GM23338 (cell line): ENCODE measurements at regions not wholly inside any gene's neighbourhood (a gene's known extent, or its start where the extent isn't known, plus 50 kb on each side); places are given as distances from the start of the nearest gene placed in this dataset.

ENCODE experiments used
- ATAC-seq: fragments of 200-7000 bp; cut with Tn5 transposase; 3 replicates; pipeline ENCODE4 v1.9.1; 2020
- DNase-seq: peaks from one replicate; pipeline ENCODE4 v3.0.0-alpha.2; 2015; ENCODE audit warnings: low spot score
- H2AFZ ChIP-seq: fragments of 200-600 bp; sonication (generic); 2 replicates; pipeline ENCODE4 v1.8.0; 2016; ENCODE audit warnings: antibody characterized with exemption, mild to moderate bottlenecking, moderate library complexity
- H3F3A ChIP-seq: fragments of 200-600 bp; sonication (generic); replicated peaks from 2 replicates; pipeline ENCODE4 v1.8.0; 2017; ENCODE audit warnings: antibody characterized with exemption, mixed run types, low read depth
- H3K27ac ChIP-seq: fragments of 200-600 bp; sonication (generic); 2 replicates; pipeline ENCODE4 v1.6.1; 2016; ENCODE audit warnings: low read depth
- H3K27me3 ChIP-seq: fragments of 200-600 bp; sonication (generic); 2 replicates; pipeline ENCODE4 v1.8.0; 2016; ENCODE audit warnings: mild to moderate bottlenecking, mixed run types, moderate library complexity; ENCODE audit not compliant: insufficient read depth
- H3K36me3 ChIP-seq: fragments of 200-600 bp; sonication (generic); 2 replicates; pipeline ENCODE4 v1.8.0; 2016; ENCODE audit warnings: mild to moderate bottlenecking; ENCODE audit not compliant: insufficient read depth
- H3K4me1 ChIP-seq: fragments of 200-600 bp; sonication (generic); 2 replicates; pipeline ENCODE4 v1.8.0; 2016; ENCODE audit warnings: mild to moderate bottlenecking, moderate library complexity; ENCODE audit not compliant: insufficient read depth
- H3K4me2 ChIP-seq: fragments of 200-600 bp; sonication (generic); 2 replicates; pipeline ENCODE4 v1.7.1; 2017; ENCODE audit warnings: mixed run types
- H3K4me3 ChIP-seq: fragments of 200-600 bp; sonication (generic); 2 replicates; pipeline ENCODE4 v1.6.1; 2016; ENCODE audit warnings: mixed run types
- H3K79me2 ChIP-seq: fragments of 200-600 bp; sonication (generic); replicated peaks from 2 replicates; pipeline ENCODE4 v1.8.0; 2017; ENCODE audit warnings: mild to moderate bottlenecking; ENCODE audit not compliant: insufficient read depth
- H3K9me2 ChIP-seq: fragments of 200-600 bp; sonication (generic); 2 replicates; pipeline ENCODE4 v1.8.0; 2017; ENCODE audit not compliant: insufficient read depth
- H4K20me1 ChIP-seq: fragments of 200-600 bp; sonication (generic); replicated peaks from 2 replicates; pipeline ENCODE4 v1.8.0; 2017; ENCODE audit warnings: mild to moderate bottlenecking; ENCODE audit not compliant: insufficient read depth
- H3K27ac Mint-ChIP-seq: 2 replicates; pipeline ENCODE4 v1.8.0; 2020; ENCODE audit warnings: inconsistent platforms, mild to moderate bottlenecking, moderate library complexity, mixed read lengths
- H3K27me3 Mint-ChIP-seq: 3 replicates; pipeline ENCODE4 v1.8.0; 2022; ENCODE audit warnings: low read depth, mild to moderate bottlenecking, moderate library complexity, mixed read lengths, inconsistent platforms; ENCODE audit not compliant: insufficient read depth, poor library complexity
- H3K36me3 Mint-ChIP-seq: 3 replicates; pipeline ENCODE4 v1.8.0; 2021; ENCODE audit warnings: low read depth, mild to moderate bottlenecking, inconsistent platforms, moderate library complexity, mixed read lengths
- H3K4me1 Mint-ChIP-seq: 3 replicates; pipeline ENCODE4 v1.8.0; 2020; ENCODE audit warnings: mild to moderate bottlenecking, inconsistent platforms, mixed read lengths
- H3K4me3 Mint-ChIP-seq: 3 replicates; pipeline ENCODE4 v1.8.0; 2021; ENCODE audit warnings: moderate library complexity, mild to moderate bottlenecking, inconsistent platforms, mixed read lengths
- H3K9me3 Mint-ChIP-seq: 3 replicates; pipeline ENCODE4 v1.8.0; 2020; ENCODE audit warnings: moderate library complexity, mild to moderate bottlenecking, inconsistent platforms, mixed read lengths
- CREB1 ChIP-seq: fragments of 250-450 bp; sonication (Bioruptor Pico); IDR thresholded peaks from 2 replicates; pipeline ENCODE4 v1.5.0; 2020; ENCODE audit warnings: low read depth, mild to moderate bottlenecking, moderate library complexity
- ETS1 ChIP-seq: IDR thresholded peaks from 2 replicates; pipeline ENCODE4 v1.6.1; 2016; ENCODE audit warnings: antibody characterized with exemption
- EZH2 ChIP-seq: fragments of 200-600 bp; sonication (generic); IDR thresholded peaks from one replicate; pipeline ENCODE4 v1.8.0; 2017; ENCODE audit warnings: antibody characterized with exemption, mild to moderate bottlenecking, low read depth; ENCODE audit not compliant: unreplicated experiment
- EZH2phosphoT487 ChIP-seq: fragments of 200-600 bp; sonication (generic); IDR thresholded peaks from one replicate; pipeline ENCODE4 v1.8.1; 2018; ENCODE audit warnings: antibody characterized with exemption; ENCODE audit not compliant: unreplicated experiment
- JUNB ChIP-seq: IDR thresholded peaks from one replicate; pipeline ENCODE4 v1.6.1; 2016; ENCODE audit warnings: antibody characterized with exemption; ENCODE audit not compliant: unreplicated experiment
- POLR2AphosphoS5 ChIP-seq: IDR thresholded peaks from 2 replicates; pipeline ENCODE4 v1.6.1; 2016; ENCODE audit warnings: antibody characterized with exemption, low read depth
- ZNF114 ChIP-seq: fragments of 250-450 bp; sonication (Bioruptor Pico); IDR thresholded peaks from 2 replicates; pipeline ENCODE4 v1.5.0; 2020; ENCODE audit warnings: mild to moderate bottlenecking, moderate library complexity
- ZNF331 ChIP-seq: fragments of 250-450 bp; sonication (Bioruptor Pico); IDR thresholded peaks from 2 replicates; pipeline ENCODE4 v1.5.0; 2020; ENCODE audit warnings: low read depth, mild to moderate bottlenecking, moderate library complexity
- TF ChIP-seq, protein P1 (sequence below): fragments of 250-450 bp; sonication (Bioruptor Pico); IDR thresholded peaks from 2 replicates; pipeline ENCODE4 v1.5.0; 2020; ENCODE audit warnings: mild to moderate bottlenecking, moderate library complexity
- TF ChIP-seq, protein P2 (sequence below): IDR thresholded peaks from one replicate; pipeline ENCODE4 v1.6.1; 2018; ENCODE audit warnings: antibody characterized with exemption; ENCODE audit not compliant: unreplicated experiment

- no peak for ATAC-seq
- Histone ChIP-seq H3K4me2 (no peak overlapping the region), H3K27me3 (no peaks in the 10 kb centered on the region), H3K79me2 (no peaks in the 10 kb centered on the region), H2AFZ (no peak overlapping the region), H3K27ac (no peak overlapping the region), H3K9me2 (peaks cover 8% of the 10 kb centered on the region; the same call in 1 of the 2 replicates), H3K4me3 (no peak overlapping the region), H3K4me1 (no peaks in the 10 kb centered on the region), H3K36me3 (no peaks in the 10 kb centered on the region), H3F3A (no peaks in the 10 kb centered on the region), H4K20me1 (no peaks in the 10 kb centered on the region)
- Mint-ChIP-seq H3K27ac (no peak overlapping the region), H3K9me3 (no peaks in the 10 kb centered on the region), H3K27me3 (peaks cover 3% of the 10 kb centered on the region), H3K4me3 (no peak overlapping the region), H3K4me1 (peaks cover 7% of the 10 kb centered on the region; the same call in 2 of the 3 replicates), H3K36me3 (no peaks in the 10 kb centered on the region)
- no peak for TF ChIP-seq ZNF114 (CRISPR knock-in tag)
- no peak for DNase-seq
These were observed 216.7 kb upstream of the PCSK2 start for GRCh38 chr20:17010181-17010580.

DNA sequence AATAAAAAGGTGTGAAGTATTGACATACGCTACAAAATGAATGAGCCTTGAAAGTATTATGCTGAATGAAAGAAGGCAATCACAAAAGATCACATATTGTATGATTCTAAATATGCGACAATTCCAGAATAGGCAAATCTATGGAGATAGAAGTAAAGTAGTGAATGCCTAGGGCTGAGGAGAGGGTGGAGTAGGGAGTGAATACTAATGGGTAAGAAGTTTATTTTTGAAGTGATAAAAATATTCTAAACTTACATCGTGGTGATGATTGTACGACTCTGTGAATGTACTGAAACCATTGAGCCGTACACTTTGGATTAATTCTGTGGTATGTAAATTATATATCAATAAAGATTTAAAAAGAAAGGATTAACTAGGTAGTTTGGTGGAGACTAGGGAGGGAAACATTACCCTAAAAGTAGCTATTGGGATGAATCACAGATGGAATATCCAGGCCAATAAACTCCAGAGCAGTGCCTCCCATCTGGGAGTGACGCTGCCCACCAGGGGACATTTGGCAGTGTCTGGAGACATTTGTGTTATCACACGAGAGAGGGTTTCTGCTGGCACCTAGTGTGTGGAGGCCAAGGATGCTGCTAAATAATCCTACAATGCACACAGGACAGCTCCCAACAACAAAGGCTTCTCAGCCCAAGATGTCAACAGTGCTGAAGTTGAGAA, 214.2 kb upstream of the PCSK2 start:
- no peak overlapping the region for H2AFZ ChIP-seq
- Mint-ChIP-seq H3K27ac (no peak overlapping the region), H3K4me1 (peaks cover 14% of the 10 kb centered on the region)

More for the DNA sequence above, 214.2 kb upstream of the PCSK2 start:
- Mint-ChIP-seq H3K9me3 (no peaks in the 10 kb centered on the region), H3K27me3 (peaks cover 3% of the 10 kb centered on the region), H3K36me3 (no peaks in the 10 kb centered on the region), H3K4me3 (no peak overlapping the region)
- no peaks in the 10 kb centered on the region for H3F3A ChIP-seq
- DNase-seq (no peak), ATAC-seq (no peak)
- H3K4me3 ChIP-seq, result no peak overlapping the region
- peaks cover 3% of the 10 kb centered on the region; the same call in 1 of the 2 replicates for H3K4me1 ChIP-seq
- H3K27me3 ChIP-seq, result no peaks in the 10 kb centered on the region
- no peaks in the 10 kb centered on the region for H3K36me3 ChIP-seq
- H3K27ac ChIP-seq, result no peak overlapping the region
- TF ChIP-seq ZNF331 (no peak), ETS1 (no peak), EZH2 (no peak), JUNB (no peak), ZNF114 (CRISPR knock-in tag) (no peak), CREB1 (CRISPR knock-in tag) (no peak), POLR2AphosphoS5 (no peak), EZH2phosphoT487 (no peak)
- TF ChIP-seq, protein P1, sequence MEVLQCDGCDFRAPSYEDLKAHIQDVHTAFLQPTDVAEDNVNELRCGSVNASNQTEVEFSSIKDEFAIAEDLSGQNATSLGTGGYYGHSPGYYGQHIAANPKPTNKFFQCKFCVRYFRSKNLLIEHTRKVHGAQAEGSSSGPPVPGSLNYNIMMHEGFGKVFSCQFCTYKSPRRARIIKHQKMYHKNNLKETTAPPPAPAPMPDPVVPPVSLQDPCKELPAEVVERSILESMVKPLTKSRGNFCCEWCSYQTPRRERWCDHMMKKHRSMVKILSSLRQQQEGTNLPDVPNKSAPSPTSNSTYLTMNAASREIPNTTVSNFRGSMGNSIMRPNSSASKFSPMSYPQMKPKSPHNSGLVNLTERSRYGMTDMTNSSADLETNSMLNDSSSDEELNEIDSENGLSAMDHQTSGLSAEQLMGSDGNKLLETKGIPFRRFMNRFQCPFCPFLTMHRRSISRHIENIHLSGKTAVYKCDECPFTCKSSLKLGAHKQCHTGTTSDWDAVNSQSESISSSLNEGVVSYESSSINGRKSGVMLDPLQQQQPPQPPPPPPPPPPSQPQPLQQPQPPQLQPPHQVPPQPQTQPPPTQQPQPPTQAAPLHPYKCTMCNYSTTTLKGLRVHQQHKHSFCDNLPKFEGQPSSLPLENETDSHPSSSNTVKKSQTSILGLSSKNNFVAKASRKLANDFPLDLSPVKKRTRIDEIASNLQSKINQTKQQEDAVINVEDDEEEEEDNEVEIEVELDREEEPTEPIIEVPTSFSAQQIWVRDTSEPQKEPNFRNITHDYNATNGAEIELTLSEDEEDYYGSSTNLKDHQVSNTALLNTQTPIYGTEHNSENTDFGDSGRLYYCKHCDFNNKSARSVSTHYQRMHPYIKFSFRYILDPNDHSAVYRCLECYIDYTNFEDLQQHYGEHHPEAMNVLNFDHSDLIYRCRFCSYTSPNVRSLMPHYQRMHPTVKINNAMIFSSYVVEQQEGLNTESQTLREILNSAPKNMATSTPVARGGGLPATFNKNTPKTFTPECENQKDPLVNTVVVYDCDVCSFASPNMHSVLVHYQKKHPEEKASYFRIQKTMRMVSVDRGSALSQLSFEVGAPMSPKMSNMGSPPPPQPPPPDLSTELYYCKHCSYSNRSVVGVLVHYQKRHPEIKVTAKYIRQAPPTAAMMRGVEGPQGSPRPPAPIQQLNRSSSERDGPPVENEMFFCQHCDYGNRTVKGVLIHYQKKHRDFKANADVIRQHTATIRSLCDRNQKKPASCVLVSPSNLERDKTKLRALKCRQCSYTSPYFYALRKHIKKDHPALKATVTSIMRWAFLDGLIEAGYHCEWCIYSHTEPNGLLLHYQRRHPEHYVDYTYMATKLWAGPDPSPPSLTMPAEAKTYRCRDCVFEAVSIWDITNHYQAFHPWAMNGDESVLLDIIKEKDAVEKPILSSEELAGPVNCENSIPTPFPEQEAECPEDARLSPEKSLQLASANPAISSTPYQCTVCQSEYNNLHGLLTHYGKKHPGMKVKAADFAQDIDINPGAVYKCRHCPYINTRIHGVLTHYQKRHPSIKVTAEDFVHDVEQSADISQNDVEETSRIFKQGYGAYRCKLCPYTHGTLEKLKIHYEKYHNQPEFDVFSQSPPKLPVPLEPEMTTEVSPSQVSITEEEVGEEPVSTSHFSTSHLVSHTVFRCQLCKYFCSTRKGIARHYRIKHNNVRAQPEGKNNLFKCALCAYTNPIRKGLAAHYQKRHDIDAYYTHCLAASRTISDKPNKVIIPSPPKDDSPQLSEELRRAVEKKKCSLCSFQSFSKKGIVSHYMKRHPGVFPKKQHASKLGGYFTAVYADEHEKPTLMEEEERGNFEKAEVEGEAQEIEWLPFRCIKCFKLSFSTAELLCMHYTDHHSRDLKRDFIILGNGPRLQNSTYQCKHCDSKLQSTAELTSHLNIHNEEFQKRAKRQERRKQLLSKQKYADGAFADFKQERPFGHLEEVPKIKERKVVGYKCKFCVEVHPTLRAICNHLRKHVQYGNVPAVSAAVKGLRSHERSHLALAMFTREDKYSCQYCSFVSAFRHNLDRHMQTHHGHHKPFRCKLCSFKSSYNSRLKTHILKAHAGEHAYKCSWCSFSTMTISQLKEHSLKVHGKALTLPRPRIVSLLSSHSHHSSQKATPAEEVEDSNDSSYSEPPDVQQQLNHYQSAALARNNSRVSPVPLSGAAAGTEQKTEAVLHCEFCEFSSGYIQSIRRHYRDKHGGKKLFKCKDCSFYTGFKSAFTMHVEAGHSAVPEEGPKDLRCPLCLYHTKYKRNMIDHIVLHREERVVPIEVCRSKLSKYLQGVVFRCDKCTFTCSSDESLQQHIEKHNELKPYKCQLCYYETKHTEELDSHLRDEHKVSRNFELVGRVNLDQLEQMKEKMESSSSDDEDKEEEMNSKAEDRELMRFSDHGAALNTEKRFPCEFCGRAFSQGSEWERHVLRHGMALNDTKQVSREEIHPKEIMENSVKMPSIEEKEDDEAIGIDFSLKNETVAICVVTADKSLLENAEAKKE, result no peak
- TF ChIP-seq, protein P2, sequence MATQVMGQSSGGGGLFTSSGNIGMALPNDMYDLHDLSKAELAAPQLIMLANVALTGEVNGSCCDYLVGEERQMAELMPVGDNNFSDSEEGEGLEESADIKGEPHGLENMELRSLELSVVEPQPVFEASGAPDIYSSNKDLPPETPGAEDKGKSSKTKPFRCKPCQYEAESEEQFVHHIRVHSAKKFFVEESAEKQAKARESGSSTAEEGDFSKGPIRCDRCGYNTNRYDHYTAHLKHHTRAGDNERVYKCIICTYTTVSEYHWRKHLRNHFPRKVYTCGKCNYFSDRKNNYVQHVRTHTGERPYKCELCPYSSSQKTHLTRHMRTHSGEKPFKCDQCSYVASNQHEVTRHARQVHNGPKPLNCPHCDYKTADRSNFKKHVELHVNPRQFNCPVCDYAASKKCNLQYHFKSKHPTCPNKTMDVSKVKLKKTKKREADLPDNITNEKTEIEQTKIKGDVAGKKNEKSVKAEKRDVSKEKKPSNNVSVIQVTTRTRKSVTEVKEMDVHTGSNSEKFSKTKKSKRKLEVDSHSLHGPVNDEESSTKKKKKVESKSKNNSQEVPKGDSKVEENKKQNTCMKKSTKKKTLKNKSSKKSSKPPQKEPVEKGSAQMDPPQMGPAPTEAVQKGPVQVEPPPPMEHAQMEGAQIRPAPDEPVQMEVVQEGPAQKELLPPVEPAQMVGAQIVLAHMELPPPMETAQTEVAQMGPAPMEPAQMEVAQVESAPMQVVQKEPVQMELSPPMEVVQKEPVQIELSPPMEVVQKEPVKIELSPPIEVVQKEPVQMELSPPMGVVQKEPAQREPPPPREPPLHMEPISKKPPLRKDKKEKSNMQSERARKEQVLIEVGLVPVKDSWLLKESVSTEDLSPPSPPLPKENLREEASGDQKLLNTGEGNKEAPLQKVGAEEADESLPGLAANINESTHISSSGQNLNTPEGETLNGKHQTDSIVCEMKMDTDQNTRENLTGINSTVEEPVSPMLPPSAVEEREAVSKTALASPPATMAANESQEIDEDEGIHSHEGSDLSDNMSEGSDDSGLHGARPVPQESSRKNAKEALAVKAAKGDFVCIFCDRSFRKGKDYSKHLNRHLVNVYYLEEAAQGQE, result no peak
- no peak overlapping the region for H3K4me2 ChIP-seq
- H3K79me2 ChIP-seq, result no peaks in the 10 kb centered on the region
- peaks cover 4% of the 10 kb centered on the region; the same call in 1 of the 2 replicates for H3K9me2 ChIP-seq
- H4K20me1 ChIP-seq, result no peaks in the 10 kb centered on the region
